Keratinocyte (primary cell): ENCODE measurements at regions not wholly inside any gene's neighbourhood (a gene's known extent, or its start where the extent isn't known, plus 50 kb on each side); places are given as distances from the start of the nearest gene placed in this dataset.
"Not testable (repeated sequence)": the region's sequence is repeated elsewhere in the genome, so short reads cannot be mapped to it uniquely, and the experiment has no call there.

Experiments used
- DNase-seq: peaks from one replicate; pipeline ENCODE4 v3.0.0-alpha.2; 2011; ENCODE audit warnings: low read depth, missing footprints, low spot score
- FAIRE-seq: peaks from 2 replicates; lab custom pipeline; 2011; peaks lifted over from hg19 to GRCh38; lab: Jason Lieb, UNC
- H2AFZ ChIP-seq: 2 replicates; pipeline ENCODE4 v1.6.0; 2012; ENCODE audit warnings: low read length, control low read depth, inconsistent platforms; ENCODE audit not compliant: control insufficient read depth
- H3K27ac ChIP-seq: 2 replicates; pipeline ENCODE4 v1.5.1; 2011; ENCODE audit warnings: low read length; ENCODE audit not compliant: control insufficient read depth, insufficient read depth
- H3K27me3 ChIP-seq: 3 replicates; pipeline ENCODE4 v1.6.0; 2011; ENCODE audit warnings: low read length; ENCODE audit not compliant: control insufficient read depth, insufficient read depth; ENCODE audit errors: extremely low read depth
- H3K36me3 ChIP-seq, 2 experiments: 2 replicates in 1 of 2; 3 replicates in 1 of 2; pipeline ENCODE4 v1.5.1; 2011; ENCODE audit warnings: low read length in 2 of 2, mild to moderate bottlenecking in 1 of 2; ENCODE audit not compliant: control insufficient read depth in 2 of 2, insufficient read depth in 2 of 2; ENCODE audit errors: extremely low read depth in 1 of 2
- H3K4me1 ChIP-seq: 3 replicates; pipeline ENCODE4 v1.5.1; 2011; ENCODE audit warnings: low read length; ENCODE audit not compliant: control insufficient read depth, insufficient read depth; ENCODE audit errors: extremely low read depth
- H3K4me2 ChIP-seq: 3 replicates; pipeline ENCODE4 v1.6.0; 2011; ENCODE audit warnings: low read depth, low read length; ENCODE audit not compliant: control insufficient read depth, insufficient read depth; ENCODE audit errors: extremely low read depth
- H3K4me3 ChIP-seq, 3 experiments: fragments of 200-600 bp in 1 of 3; sonication (generic) in 1 of 3; 2 replicates in 2 of 3; 3 replicates in 1 of 3; pipeline ENCODE4 v1.5.1; 2011 to 2016; ENCODE audit warnings: low read length in 3 of 3, mild to moderate bottlenecking in 3 of 3, control low read depth in 2 of 3, inconsistent platforms in 1 of 3, low read depth in 1 of 3, mixed read lengths in 1 of 3, mixed run types in 1 of 3, moderate library complexity in 1 of 3; ENCODE audit not compliant: control insufficient read depth in 2 of 3, insufficient read depth in 2 of 3; ENCODE audit errors: extremely low read depth in 1 of 3
- H3K79me2 ChIP-seq: 2 replicates; pipeline ENCODE4 v1.6.0; 2012; ENCODE audit warnings: low read length; ENCODE audit not compliant: control insufficient read depth, insufficient read depth
- H3K9ac ChIP-seq: 3 replicates; pipeline ENCODE4 v1.6.0; 2011; ENCODE audit warnings: low read length; ENCODE audit not compliant: control insufficient read depth, insufficient read depth; ENCODE audit errors: extremely low read depth
- H3K9me1 ChIP-seq: 3 replicates; pipeline ENCODE4 v1.6.0; 2011; ENCODE audit warnings: low read length; ENCODE audit not compliant: control insufficient read depth, insufficient read depth; ENCODE audit errors: extremely low read depth
- H3K9me3 ChIP-seq: 2 replicates; pipeline ENCODE4 v1.5.1; 2012; ENCODE audit warnings: low read depth, low read length; ENCODE audit not compliant: control insufficient read depth
- H4K20me1 ChIP-seq: 3 replicates; pipeline ENCODE4 v1.6.0; 2011; ENCODE audit warnings: low read length; ENCODE audit not compliant: control insufficient read depth, insufficient read depth; ENCODE audit errors: extremely low read depth
- CTCF ChIP-seq, 3 experiments: IDR thresholded peaks in 1 of 3; conservative IDR thresholded peaks in 1 of 3; optimal IDR thresholded peaks in 1 of 3; 2 replicates in 2 of 3; 3 replicates in 1 of 3; pipeline versions ENCODE3 to v1.5.1; 2011; ENCODE audit warnings: low read length in 3 of 3, mild to moderate bottlenecking in 3 of 3, moderate library complexity in 2 of 3, control low read depth in 1 of 3, inconsistent platforms in 1 of 3; ENCODE audit not compliant: insufficient read depth in 2 of 3; ENCODE audit errors: extremely low read depth in 1 of 3
- EZH2 ChIP-seq: IDR thresholded peaks from one replicate; pipeline ENCODE4 v1.6.1; 2012; ENCODE audit warnings: inconsistent platforms, mild to moderate bottlenecking, low read length, moderate library complexity
- dilution Hi-C: fragments of 300-500 bp; cut with MboI; formaldehyde crosslinking; loops from one replicate; pipeline ENCODE4 v1.7.0; 2020; ENCODE audit warnings: low sequenced_read_pairs; ENCODE audit not compliant: extremely low pct_ligation_motif_present

DNA sequence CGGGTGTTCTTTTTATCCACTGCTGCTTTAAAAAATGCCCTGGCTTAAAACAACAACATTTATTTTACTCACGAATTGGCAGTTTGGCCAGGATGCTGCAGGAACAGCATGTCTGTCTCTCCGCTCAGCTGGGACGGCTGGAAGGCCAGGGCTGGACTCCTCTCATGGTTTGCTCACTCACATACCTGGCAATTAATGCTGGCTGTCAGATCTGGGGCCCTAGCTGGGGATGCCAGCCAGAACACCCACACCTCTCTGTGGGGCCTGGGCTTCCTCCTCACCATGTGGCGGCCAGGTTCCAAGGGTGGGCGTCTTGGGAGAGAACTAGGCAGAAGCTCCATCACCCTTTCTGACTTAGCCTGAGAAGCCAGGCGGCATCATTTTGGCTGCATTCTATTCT lies 189.1 kb upstream of the IL12B start:
- TF ChIP-seq EZH2 (no peak), CTCF (optimal IDR thresholded peaks at IDR 0.05 in 1 of 3, IDR thresholded peaks at IDR 0.05 in 1 of 3, conservative IDR thresholded peaks at IDR 0.05 in 1 of 3; ENCODE audit: extremely low read depth in 1 of 3, insufficient read depth in 2 of 3, low read length in 3 of 3) (no peak)
- Histone ChIP-seq H3K4me1 (no peaks in the 10 kb centered on the region), H4K20me1 (no peaks in the 10 kb centered on the region), H3K4me3 (no peak overlapping the region), H3K4me2 (no peak overlapping the region), H3K36me3 (no peaks in the 10 kb centered on the region), H3K27ac (no peak overlapping the region), H3K9ac (no peak overlapping the region), H3K9me1 (no peaks in the 10 kb centered on the region), H3K9me3 (no peaks in the 10 kb centered on the region), H3K27me3 (no peaks in the 10 kb centered on the region), H3K79me2 (no peaks in the 10 kb centered on the region), H2AFZ (no peak overlapping the region)
- no peak for DNase-seq
- no peak for FAIRE-seq
- dilution Hi-C loops = no loop called here

GRCh38 chr5:159522841-159523240 lies 192.6 kb upstream of the IL12B start:
- Histone ChIP-seq H3K4me2 (no peak overlapping the region), H3K9me1 (no peaks in the 10 kb centered on the region), H3K9me3 (no peaks in the 10 kb centered on the region), H3K4me1 (no peaks in the 10 kb centered on the region), H3K27me3 (no peaks in the 10 kb centered on the region), H3K27ac (no peak overlapping the region), H4K20me1 (no peaks in the 10 kb centered on the region), H2AFZ (no peak overlapping the region), H3K9ac (no peak overlapping the region), H3K36me3 (no peaks in the 10 kb centered on the region), H3K4me3 (no peak overlapping the region), H3K79me2 (no peaks in the 10 kb centered on the region)
- no peak for DNase-seq
- no peak for FAIRE-seq
- dilution Hi-C loops = no loop called here
- TF ChIP-seq CTCF (optimal IDR thresholded peaks at IDR 0.05 in 1 of 3, IDR thresholded peaks at IDR 0.05 in 1 of 3, conservative IDR thresholded peaks at IDR 0.05 in 1 of 3; ENCODE audit: extremely low read depth in 1 of 3, insufficient read depth in 2 of 3, low read length in 3 of 3) (no peak), EZH2 (no peak)

- H3K4me1 ChIP-seq, H3K9me1 ChIP-seq, H3K79me2 ChIP-seq, H3K27ac ChIP-seq, DNase-seq, FAIRE-seq, H3K4me3 ChIP-seq, H3K9me3 ChIP-seq, H4K20me1 ChIP-seq, H3K9ac ChIP-seq, H3K27me3 ChIP-seq, H3K36me3 ChIP-seq, H2AFZ ChIP-seq, dilution Hi-C loops, H3K4me2 ChIP-seq: not testable (repeated sequence)
Measured at GRCh38 chr5:159524279-159524678, 194.0 kb upstream of the IL12B start.
